SW 1271 (cell line): ENCODE measurements at regions not wholly inside any gene's neighbourhood (a gene's known extent, or its start where the extent isn't known, plus 50 kb on each side); places are given as distances from the start of the nearest gene placed in this dataset.

Experiments
- DNase-seq, 2 experiments: peaks; one replicate each; lab custom pipeline; 2025; lab: John Stamatoyannopoulos, UW

GRCh38 chr2:19783935-19784334, 117.8 kb downstream of the TTC32 start:
- DNase-seq = no peak

GRCh38 chr2:19776941-19777514, 124.8 kb downstream of the TTC32 start:
- DNase-seq = no peak

DNA sequence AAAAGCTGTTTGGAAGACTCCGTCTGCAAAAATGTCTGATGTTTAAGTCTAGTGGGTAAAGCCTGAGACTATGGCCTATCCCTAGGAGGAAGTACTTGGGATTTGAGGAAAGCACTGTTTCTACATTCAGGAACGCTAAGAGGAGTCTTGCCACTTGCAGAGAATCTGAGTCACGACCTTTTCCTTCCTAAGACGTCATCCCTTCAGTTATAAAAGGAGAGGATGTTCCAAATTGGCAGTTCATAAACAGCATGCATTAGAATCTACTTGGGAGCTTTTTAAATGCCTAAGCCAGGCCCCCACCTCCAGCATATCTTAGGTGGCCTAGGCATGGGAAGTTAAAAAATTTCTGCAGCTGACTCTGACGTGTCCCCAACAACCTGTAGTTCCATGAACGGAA, 125.9 kb downstream of the TTC32 start:
- DNase-seq = no peak

DNA sequence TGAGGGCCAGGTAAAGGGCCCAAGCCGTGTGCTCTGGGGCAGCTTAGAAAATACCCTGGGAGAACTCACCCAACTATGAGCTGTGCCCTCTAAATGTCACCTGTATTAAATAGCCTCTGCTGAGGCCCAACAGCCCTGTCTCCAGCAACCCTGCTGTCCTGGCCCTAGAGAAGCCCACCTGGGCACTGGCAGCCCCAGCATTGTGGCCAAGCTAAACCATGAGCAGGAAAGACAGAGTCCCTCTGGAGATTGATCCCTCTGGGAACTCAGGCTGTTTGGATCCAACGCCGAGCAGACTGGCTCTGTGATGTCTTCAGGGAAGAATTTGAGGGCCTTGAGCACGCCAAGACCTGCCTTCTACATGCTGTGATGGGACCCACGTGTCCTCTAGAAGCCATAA, 126.5 kb downstream of the TTC32 start:
- DNase-seq = no peak

DNA sequence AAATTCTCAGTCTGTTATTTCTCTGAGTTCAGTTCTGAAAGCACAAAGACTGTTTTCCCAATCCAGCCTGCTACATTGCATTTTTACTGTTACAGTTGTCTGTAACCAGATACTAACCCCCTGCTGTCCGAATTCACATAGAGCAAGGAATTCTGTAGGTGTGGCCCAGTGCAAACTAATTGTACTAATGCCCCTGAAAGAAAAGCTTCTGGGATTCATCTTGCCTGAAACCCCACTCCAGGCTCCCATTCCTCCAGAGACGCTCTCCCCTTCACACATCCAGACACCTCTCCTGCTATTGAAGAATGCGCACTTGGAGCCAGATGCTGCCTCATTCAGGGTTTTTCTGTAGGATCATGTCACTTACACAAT, 127.0 kb downstream of the TTC32 start:
- DNase-seq = no peak

DNA sequence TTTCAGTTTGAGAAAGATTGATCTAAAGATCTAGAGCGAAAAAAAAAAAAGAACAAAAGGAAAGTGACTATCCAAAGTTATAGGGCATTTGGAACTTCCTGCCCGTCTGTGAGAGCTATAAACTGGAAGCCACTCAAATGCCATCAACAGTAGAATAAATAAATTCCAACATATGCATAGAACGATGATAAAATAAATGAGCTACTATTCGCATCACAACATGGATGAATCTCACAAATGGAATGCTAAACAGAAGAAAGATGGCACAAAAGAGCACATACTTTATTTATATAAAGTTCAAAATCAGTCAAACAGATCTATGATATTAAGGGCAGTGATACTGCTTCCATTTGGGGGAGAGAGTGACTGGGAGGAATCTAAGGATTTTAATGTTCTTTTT, 128.8 kb downstream of the TTC32 start:
- DNase-seq = no peak

- peak in 1 of 2 experiments; percentile 36 for DNase-seq
Observed at GRCh38 chr2:19769513-19769912, 132.3 kb downstream of the TTC32 start.

DNA sequence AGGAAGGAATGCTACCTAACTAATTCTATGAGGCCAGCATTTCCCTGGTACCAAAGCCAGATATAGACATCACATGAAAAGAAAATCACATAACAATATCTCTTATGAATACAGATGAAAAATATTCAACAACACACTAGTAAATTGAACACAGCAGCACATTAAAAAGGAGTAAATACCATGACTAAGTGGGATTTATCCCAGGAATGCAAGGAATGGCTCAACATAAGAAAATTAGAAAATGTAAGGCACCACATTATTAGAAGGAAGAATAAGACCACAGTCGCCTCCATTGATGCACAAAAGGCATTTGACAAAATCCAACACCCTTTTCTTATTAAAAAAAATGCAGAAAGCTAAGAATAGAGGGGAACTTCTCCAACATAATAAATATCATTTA, 133.9 kb downstream of the TTC32 start:
- DNase-seq = no peak

GRCh38 chr2:19764998-19765397, 136.8 kb downstream of the TTC32 start:
- no peak for DNase-seq

DNA sequence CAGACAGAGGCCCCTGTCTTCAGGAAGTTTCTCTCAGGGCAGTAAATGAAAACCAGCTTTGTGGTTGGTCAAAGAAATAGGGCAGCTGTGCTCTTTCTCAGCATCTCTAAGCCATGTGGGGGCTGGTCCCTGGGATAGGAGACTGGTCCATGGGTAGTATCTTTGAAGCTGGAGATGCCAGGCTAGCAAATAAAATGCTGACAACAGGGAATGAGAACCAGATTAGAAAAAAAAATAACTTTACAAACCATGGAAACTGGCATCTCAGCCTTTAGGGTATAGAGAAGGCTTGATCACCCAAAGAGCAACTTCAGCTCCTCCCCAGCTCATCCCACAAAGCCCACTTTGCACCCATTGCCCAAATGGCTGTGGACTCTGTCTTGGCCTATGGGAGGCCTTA, 138.1 kb downstream of the TTC32 start:
- no peak for DNase-seq

DNA sequence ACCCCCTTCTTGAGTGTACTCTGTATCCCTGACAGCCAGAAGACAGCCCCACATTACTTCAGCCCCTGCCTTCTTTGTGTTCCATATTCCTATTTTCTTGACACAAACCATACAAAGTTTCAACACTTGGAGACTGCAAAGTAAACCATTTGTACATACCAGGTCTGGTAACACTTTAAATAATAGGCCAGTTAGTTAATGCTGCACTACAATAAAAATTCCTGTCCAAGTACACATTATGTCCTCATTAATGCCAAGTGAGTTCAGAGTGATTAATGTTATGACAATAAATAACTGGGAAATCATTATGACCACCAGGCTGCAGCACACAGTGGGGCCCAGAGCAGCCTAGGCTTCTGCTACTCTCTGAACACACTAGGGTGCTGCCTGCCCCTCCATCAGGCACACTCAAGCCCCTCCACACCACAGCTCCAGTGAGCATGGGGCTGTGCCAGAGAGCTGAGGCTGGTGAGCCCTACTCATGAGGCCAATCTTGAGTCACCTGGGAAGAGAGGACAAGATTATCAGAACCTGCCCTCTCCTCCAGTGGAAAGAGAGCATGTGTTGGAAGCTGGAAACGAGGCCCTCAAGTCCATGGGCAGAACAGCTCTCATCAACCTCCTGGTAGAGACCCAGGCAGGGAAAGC, 138.7 kb downstream of the TTC32 start:
- DNase-seq = no peak

DNA sequence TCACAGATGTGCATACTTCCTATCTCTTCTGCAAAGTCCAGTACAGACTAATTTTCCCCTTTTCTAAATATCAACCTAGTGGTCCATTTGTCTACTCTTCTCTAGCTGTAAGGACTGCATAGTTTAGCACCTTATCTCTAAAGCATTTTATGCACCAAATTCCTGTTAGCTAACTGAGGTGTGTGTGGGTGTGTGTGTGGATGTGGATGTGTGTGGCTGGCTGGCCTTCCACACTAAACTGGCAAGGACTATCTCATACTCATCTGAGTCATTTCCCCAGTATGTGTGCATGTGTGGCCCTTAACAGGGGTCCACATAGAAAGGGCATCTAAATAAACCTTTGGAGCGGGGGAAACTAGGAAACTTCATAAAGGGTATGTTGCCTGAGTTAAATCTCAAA, 139.6 kb downstream of the TTC32 start:
- no peak for DNase-seq

GRCh38 chr2:19759880-19760279, 141.9 kb downstream of the TTC32 start:
- DNase-seq = no peak

DNA sequence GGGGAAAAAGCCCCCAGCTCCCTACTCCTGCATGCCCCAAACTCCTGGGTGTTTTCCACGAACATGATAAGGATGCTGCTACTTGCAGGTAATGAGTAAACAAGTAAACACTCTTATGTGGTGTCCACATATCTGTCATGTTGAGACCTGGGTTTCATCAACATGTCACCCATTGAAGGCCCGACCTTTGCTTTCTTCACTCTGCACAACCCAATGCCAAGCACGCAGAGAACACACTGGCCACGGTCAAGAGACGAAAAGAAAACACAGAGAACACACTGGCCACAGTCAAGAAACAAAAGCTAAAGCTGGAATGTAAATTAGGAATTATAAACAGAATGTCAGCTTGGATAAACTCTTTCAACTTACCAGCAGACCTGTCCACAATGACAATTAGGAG, 143.1 kb downstream of the TTC32 start:
- DNase-seq = no peak

- no peak for DNase-seq
Observed at GRCh38 chr2:19757586-19757985, 144.2 kb downstream of the TTC32 start.

- DNase-seq = no peak
Observed at GRCh38 chr2:19754907-19755306, 146.9 kb downstream of the TTC32 start.

DNA sequence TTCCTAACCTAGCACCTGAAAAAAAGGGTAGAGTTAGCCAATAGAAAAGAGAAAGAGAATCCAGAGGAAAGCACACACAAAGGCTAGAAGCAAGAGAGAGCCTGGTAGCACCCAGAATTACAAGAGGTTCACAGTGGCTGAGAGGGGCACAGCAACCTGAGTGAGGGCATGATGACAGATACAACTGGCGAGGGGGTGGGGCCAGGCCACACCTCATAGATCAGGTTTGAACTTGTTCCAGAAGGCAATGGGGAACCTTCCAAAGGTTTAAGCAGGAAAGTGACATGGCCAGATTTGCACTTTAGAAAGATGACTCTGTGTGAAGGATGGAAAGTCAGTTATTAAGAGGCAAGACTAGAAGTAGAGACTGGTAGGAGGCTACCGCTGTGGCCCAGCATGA, 148.0 kb downstream of the TTC32 start:
- no peak for DNase-seq

GRCh38 chr2:19753314-19753713, 148.5 kb downstream of the TTC32 start:
- no peak for DNase-seq

DNA sequence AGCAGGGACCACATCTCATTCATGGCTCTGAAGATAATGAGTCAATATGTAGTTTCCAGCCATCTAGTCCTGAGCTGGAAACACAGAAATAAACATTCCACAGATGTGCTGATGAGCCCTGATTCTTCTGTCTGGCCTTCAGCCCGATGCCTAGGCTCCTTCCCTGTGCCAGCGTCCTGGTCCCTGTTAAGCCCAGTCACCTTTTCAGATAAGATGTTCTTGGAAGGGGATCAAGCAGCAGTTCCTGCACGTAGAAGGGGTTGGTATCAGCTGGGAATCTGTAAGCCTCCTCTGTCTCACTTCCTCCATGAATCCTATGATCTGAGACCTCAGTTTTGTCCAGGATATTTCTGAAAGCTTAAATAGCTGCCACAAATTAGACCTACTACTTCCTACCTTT, 149.3 kb downstream of the TTC32 start:
- DNase-seq = no peak

- DNase-seq = no peak
Observed at GRCh38 chr2:19751631-19752030, 150.2 kb downstream of the TTC32 start.

GRCh38 chr2:19750136-19750535, 151.6 kb downstream of the TTC32 start:
- no peak for DNase-seq

DNA sequence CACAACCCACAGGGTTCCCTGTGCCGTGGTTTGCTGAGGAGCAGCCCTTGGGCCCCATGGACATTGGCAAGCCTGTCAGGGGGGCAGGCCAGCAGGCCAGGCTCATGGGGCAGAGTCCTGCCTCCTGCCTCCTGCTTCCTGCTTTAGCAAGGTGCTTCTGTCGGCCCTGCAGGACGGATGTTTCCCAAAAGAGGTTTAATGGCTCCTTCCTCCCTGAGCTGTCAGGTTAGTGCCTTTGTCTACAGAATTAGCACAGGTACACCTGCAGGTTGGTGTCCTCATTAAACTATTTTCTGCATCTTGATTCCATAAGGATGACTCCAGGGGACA, 152.3 kb downstream of the TTC32 start:
- no peak for DNase-seq

DNA sequence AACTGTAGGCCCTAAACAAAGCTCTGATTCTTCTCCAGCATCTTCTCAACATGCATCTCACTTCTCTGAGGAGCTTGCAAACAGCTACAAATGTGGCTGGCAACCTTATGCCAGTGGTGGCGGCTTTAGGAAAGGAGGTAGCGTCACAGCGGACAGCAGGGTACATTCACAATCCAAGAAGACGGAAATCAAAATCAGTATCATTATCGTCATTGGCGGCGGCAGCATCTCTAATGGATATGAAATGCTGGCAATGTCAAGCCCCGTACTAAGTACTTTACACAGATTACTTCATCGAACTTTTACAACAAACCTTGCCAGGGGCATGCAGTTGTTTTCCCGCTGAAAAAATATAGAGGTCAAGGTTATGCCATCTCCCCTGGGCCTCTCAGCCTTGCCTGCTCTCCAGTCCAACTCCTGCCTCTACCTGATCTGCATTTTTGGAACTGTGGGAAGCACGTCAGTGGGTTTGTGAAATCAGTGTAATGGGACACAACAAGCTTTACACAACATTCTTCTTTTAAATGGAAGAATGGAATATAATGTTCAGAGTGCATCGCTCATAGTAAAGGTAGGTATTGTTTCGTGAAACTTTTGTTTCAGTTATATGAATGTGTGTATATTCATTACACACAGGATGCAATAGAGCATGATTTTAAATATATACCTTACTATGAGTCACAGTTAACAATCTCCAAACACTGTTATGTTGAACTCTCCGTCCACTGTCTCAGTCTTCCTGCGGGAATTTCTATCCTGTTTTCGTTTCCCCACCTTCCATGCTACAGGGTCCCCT, 152.9 kb downstream of the TTC32 start:
- DNase-seq = no peak

DNA sequence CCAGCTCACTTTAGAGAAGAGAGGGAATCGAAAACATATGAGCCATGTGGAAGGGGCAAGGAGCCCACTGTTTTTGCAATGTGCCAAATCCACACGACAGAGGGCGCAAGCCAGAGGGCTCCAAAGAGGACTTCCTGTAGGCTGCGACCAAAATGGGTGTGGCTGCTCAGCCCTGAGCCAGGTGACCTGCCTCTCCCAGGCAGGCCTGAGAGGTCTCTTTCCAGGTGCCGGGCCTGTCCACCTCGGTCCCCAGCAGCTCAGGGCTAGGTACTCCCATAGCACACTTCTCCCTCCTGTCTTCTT, 153.8 kb downstream of the TTC32 start:
- DNase-seq = no peak
